Stomach (tissue), 8 donors: ENCODE measurements at regions not wholly inside any gene's neighbourhood (a gene's known extent, or its start where the extent isn't known, plus 50 kb on each side); places are given as distances from the start of the nearest gene placed in this dataset.

Experiments used
- DNase-seq, 2 donors: peaks; one replicate each; pipeline versions ENCODE4 v3.0.0 to v3.0.0-alpha.2; 2013 to 2019
- H3K27ac ChIP-seq, 5 donors: fragments of 200-600 bp in 4 of 5; sonication (generic) in 4 of 5; one replicate each; pipeline ENCODE4 v1.5.1; 2013 to 2019; ENCODE audit warnings: mild to moderate bottlenecking in 1 of 5, moderate library complexity in 1 of 5
- H3K27me3 ChIP-seq, 3 donors: fragments of 200-600 bp; sonication (generic); one replicate each; pipeline ENCODE4 v1.5.1; 2017 to 2019; ENCODE audit warnings: mixed run types in 1 of 3
- H3K36me3 ChIP-seq, 4 donors: fragments of 200-600 bp; sonication (generic); 1 replicate in 3 of 4; 2 replicates in 1 of 4; pipeline ENCODE4 v1.5.1; 2016 to 2019
- H3K4me1 ChIP-seq, 4 donors: fragments of 200-600 bp; sonication (generic); one replicate each; pipeline ENCODE4 v1.5.1; 2016 to 2019
- H3K4me3 ChIP-seq, 4 donors: fragments of 200-600 bp; sonication (generic) in 3 of 4; one replicate each; pipeline ENCODE4 v1.5.1; 2016 to 2019; ENCODE audit warnings: mild to moderate bottlenecking in 1 of 4
- H3K9me3 ChIP-seq, 4 donors: fragments of 200-600 bp; sonication (generic); one replicate each; pipeline ENCODE4 v1.5.1; 2016 to 2019
- CTCF ChIP-seq, 7 experiments: fragments of 450-650 bp in 4 of 7; fragments of 200-600 bp in 3 of 7; sonication (generic) in 3 of 7; IDR thresholded peaks; one replicate each; pipeline ENCODE4 v1.5.1; 2016 to 2019; ENCODE audit warnings: antibody characterized with exemption in 7 of 7, control low read depth in 2 of 7, mild to moderate bottlenecking in 1 of 7
- EP300 ChIP-seq: sonication (generic); formaldehyde crosslinking; IDR thresholded peaks from one replicate; pipeline ENCODE4 v1.6.1; 2017; ENCODE audit warnings: antibody characterized with exemption
- POLR2A ChIP-seq, 4 donors: fragments of 450-650 bp; IDR thresholded peaks; one replicate each; pipeline ENCODE4 v1.6.1; 2016; ENCODE audit warnings: antibody characterized with exemption in 4 of 4, control low read depth in 2 of 4, mild to moderate bottlenecking in 1 of 4, moderate library complexity in 1 of 4
- POLR2AphosphoS5 ChIP-seq, 3 donors: sonication (generic); formaldehyde crosslinking; IDR thresholded peaks; one replicate each; pipeline ENCODE4 v1.6.1; 2016; ENCODE audit warnings: antibody characterized with exemption in 3 of 3
- WGBS, 5 donors: extraction: QIAGEN DNeasy Blood & Tissue Kit in 3 of 5; methylation state at CpG; one replicate each; pipeline versions ENCODE4 v1.1.5 to v1.1.7; 2013 to 2018; 5-methylcytosine and 5-hydroxymethylcytosine counted together
- intact Hi-C: fragments of 100-400 bp; cut with DNase I; formaldehyde crosslinking; loops from one replicate; pipeline ENCODE4 v1.15.1; 2023; ENCODE audit warnings: low total_unique reads
- donor health status: healthy with polysubstance abuse.
- donor health status: Bipolar disorder and iron deficiency.
- donor health status: healthy.

GRCh38 chr17:69918164-69918563 lies 156.9 kb upstream of the KCNJ16 start:
- no peaks in the 10 kb centered on the region for H3K27me3 ChIP-seq
- DNase-seq, result no peak
- H3K36me3 ChIP-seq, result no peaks in the 10 kb centered on the region
- no peak for TF ChIP-seq EP300
- TF ChIP-seq POLR2AphosphoS5 (IDR thresholded peaks at IDR 0.05), result no peak
- TF ChIP-seq POLR2A (IDR thresholded peaks at IDR 0.05), result no peak
- no peak for TF ChIP-seq CTCF (IDR thresholded peaks at IDR 0.05)
- 85 to 91% (median 86%) methylated on average over 4 of the region's 4 CpGs for WGBS, 5 donors
- no peak overlapping the region for H3K4me3 ChIP-seq
- peaks cover 0 to under 1% (median 0%) of the 10 kb centered on the region in 4 donors for H3K4me1 ChIP-seq
- H3K27ac ChIP-seq, result no peak overlapping the region
- intact Hi-C loops, result no loop called here
- no peaks in the 10 kb centered on the region for H3K9me3 ChIP-seq

GRCh38 chr17:69919789-69920188 lies 155.2 kb upstream of the KCNJ16 start:
- WGBS, 5 donors, result 89 to 95% (median 92%) methylated on average over 2 of the region's 2 CpGs
- Histone ChIP-seq H3K27ac (no peak overlapping the region), H3K9me3 (no peaks in the 10 kb centered on the region), H3K4me3 (no peak overlapping the region), H3K4me1 (no peaks in the 10 kb centered on the region), H3K36me3 (no peaks in the 10 kb centered on the region), H3K27me3 (no peaks in the 10 kb centered on the region)
- TF ChIP-seq POLR2AphosphoS5 (IDR thresholded peaks at IDR 0.05) (no peak), POLR2A (IDR thresholded peaks at IDR 0.05) (no peak), EP300 (no peak), CTCF (IDR thresholded peaks at IDR 0.05) (no peak)
- intact Hi-C loops, result no loop called here
- DNase-seq, result no peak

GRCh38 chr17:69921046-69921445 lies 154.0 kb upstream of the KCNJ16 start:
- 55 to 69% (median 58%) methylated on average over 1 of the region's 1 CpG for WGBS, 5 donors
- no peak for DNase-seq
- intact Hi-C loops, result no loop called here
- no peak overlapping the region for H3K4me3 ChIP-seq
- no peaks in the 10 kb centered on the region for H3K9me3 ChIP-seq
- TF ChIP-seq POLR2A (IDR thresholded peaks at IDR 0.05), result no peak
- no peak for TF ChIP-seq POLR2AphosphoS5 (IDR thresholded peaks at IDR 0.05)
- no peak for TF ChIP-seq EP300
- TF ChIP-seq CTCF (IDR thresholded peaks at IDR 0.05), result no peak
- no peaks in the 10 kb centered on the region for H3K36me3 ChIP-seq
- no peaks in the 10 kb centered on the region for H3K27me3 ChIP-seq
- no peak overlapping the region for H3K27ac ChIP-seq
- H3K4me1 ChIP-seq, result no peaks in the 10 kb centered on the region

GRCh38 chr17:69928611-69929010 lies 146.4 kb upstream of the KCNJ16 start:
- no peak for DNase-seq
- Histone ChIP-seq H3K27me3 (no peaks in the 10 kb centered on the region), H3K36me3 (no peaks in the 10 kb centered on the region), H3K4me1 (no peaks in the 10 kb centered on the region), H3K9me3 (peaks cover 0 to 4% (median 0%) of the 10 kb centered on the region in 4 donors), H3K4me3 (no peak overlapping the region), H3K27ac (no peak overlapping the region)
- intact Hi-C loops, result no loop called here
- WGBS, 5 donors, result 52 to 72% (median 69%) methylated on average over 4 of the region's 4 CpGs
- TF ChIP-seq EP300 (no peak), POLR2AphosphoS5 (IDR thresholded peaks at IDR 0.05) (no peak), POLR2A (IDR thresholded peaks at IDR 0.05) (no peak), CTCF (IDR thresholded peaks at IDR 0.05) (no peak)
